ENCODE measurements at regions not wholly inside any gene's neighbourhood (a gene's known extent, or its start where the extent isn't known, plus 50 kb on each side); places are given as distances from the start of the nearest gene placed in this dataset.

DNA sequence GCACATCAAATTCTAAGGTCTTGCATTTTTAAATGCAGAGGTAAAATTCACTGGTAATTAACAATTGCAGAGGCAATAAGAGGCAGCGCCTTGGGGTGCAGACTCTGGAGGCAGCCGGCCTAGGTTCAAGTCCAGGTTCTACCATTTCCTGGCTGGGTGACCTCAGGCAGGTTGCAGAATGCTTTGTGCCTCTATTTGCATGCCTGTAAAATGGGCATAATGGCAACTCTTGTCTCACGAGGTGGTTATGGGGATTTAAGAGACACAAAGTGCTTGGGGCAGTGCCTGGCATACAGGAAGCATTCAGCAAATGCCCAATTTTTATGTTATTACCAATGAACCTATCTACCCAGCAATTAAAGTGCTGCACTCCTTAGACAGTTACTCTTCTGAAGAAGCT lies 180.0 kb upstream of the LHX5 start:
- Histone ChIP-seq H3K9me3 (peaks cover 0 to 33% (median 24%) of the 10 kb centered on the region in 4 donors), H3K27ac (replicated peaks in 1 of 4) (no peak overlapping the region), H3K36me3 (no peaks in the 10 kb centered on the region), H3K4me3 (no peak overlapping the region), H3K27me3 (peaks cover 0 to 64% (median 6%) of the 10 kb centered on the region in 4 donors), H3K4me1 (no peaks in the 10 kb centered on the region)
- no peak for TF ChIP-seq POLR2A (IDR thresholded peaks at IDR 0.05; ENCODE audit: low read depth)
- no peak for TF ChIP-seq POLR2AphosphoS5 (IDR thresholded peaks at IDR 0.05)
- TF ChIP-seq CTCF (IDR thresholded peaks at IDR 0.05): no peak
- TF ChIP-seq EP300 (IDR thresholded peaks at IDR 0.05): no peak
- 85% methylated on average over 3 of the region's 3 CpGs for WGBS
- intact Hi-C loops (cut with DNase I): no loop called here
- DNase-seq (ENCODE audit: extremely low spot score): no peak

GRCh38 chr12:113650476-113650875 lies 178.8 kb upstream of the LHX5 start:
- no peaks in the 10 kb centered on the region for H3K36me3 ChIP-seq
- WGBS: 54% methylated on average over 6 of the region's 6 CpGs
- TF ChIP-seq EP300 (IDR thresholded peaks at IDR 0.05): no peak
- TF ChIP-seq POLR2AphosphoS5 (IDR thresholded peaks at IDR 0.05): no peak
- TF ChIP-seq CTCF (IDR thresholded peaks at IDR 0.05): no peak
- no peak for TF ChIP-seq POLR2A (IDR thresholded peaks at IDR 0.05; ENCODE audit: low read depth)
- no peak overlapping the region for H3K27ac ChIP-seq (replicated peaks in 1 of 4)
- intact Hi-C loops (cut with DNase I): no loop called here
- H3K27me3 ChIP-seq: peaks cover 0 to 74% (median 6%) of the 10 kb centered on the region in 4 donors
- no peak for DNase-seq (ENCODE audit: extremely low spot score)
- no peaks in the 10 kb centered on the region for H3K4me1 ChIP-seq
- peaks cover 0 to 27% (median 16%) of the 10 kb centered on the region in 4 donors for H3K9me3 ChIP-seq
- no peak overlapping the region for H3K4me3 ChIP-seq

- intact Hi-C loops (cut with DNase I): no loop called here
- H3K4me3 ChIP-seq: no peak overlapping the region
- H3K27me3 ChIP-seq: peaks cover 0 to 76% (median 6%) of the 10 kb centered on the region in 4 donors
- H3K9me3 ChIP-seq: peaks cover 0 to 15% (median 7%) of the 10 kb centered on the region in 4 donors
- no peak for DNase-seq (ENCODE audit: extremely low spot score)
- H3K36me3 ChIP-seq: no peaks in the 10 kb centered on the region
- TF ChIP-seq CTCF (IDR thresholded peaks at IDR 0.05): no peak
- TF ChIP-seq POLR2AphosphoS5 (IDR thresholded peaks at IDR 0.05): no peak
- H3K27ac ChIP-seq (replicated peaks in 1 of 4): no peak overlapping the region
- no peaks in the 10 kb centered on the region for H3K4me1 ChIP-seq
- 39% methylated on average over 20 of the region's 20 CpGs for WGBS
These were observed 177.7 kb upstream of the LHX5 start for GRCh38 chr12:113649256-113649830.

GRCh38 chr12:113647048-113647447 lies 175.4 kb upstream of the LHX5 start:
- no peaks in the 10 kb centered on the region for H3K4me1 ChIP-seq
- no peaks in the 10 kb centered on the region for H3K9me3 ChIP-seq
- intact Hi-C loops (cut with DNase I): no loop called here
- H3K36me3 ChIP-seq: no peaks in the 10 kb centered on the region
- no peak for TF ChIP-seq POLR2A (IDR thresholded peaks at IDR 0.05; ENCODE audit: low read depth)
- no peak for TF ChIP-seq CTCF (IDR thresholded peaks at IDR 0.05)
- no peak for TF ChIP-seq EP300 (IDR thresholded peaks at IDR 0.05)
- no peak for TF ChIP-seq POLR2AphosphoS5 (IDR thresholded peaks at IDR 0.05)
- H3K27ac ChIP-seq (replicated peaks in 1 of 4): no peak overlapping the region
- peaks cover 0 to 81% (median 10%) of the 10 kb centered on the region in 4 donors for H3K27me3 ChIP-seq
- WGBS: 72% methylated on average over 4 of the region's 4 CpGs
- DNase-seq (ENCODE audit: extremely low spot score): no peak
- H3K4me3 ChIP-seq: no peak overlapping the region

GRCh38 chr12:113645603-113646002 lies 173.9 kb upstream of the LHX5 start:
- Histone ChIP-seq H3K27me3 (peaks cover 0 to 88% (median 8%) of the 10 kb centered on the region in 4 donors), H3K9me3 (no peaks in the 10 kb centered on the region), H3K4me3 (no peak overlapping the region), H3K36me3 (no peaks in the 10 kb centered on the region), H3K4me1 (no peaks in the 10 kb centered on the region), H3K27ac (replicated peaks in 1 of 4) (no peak overlapping the region)
- TF ChIP-seq POLR2A (IDR thresholded peaks at IDR 0.05; ENCODE audit: low read depth): no peak
- TF ChIP-seq CTCF (IDR thresholded peaks at IDR 0.05): no peak
- no peak for TF ChIP-seq EP300 (IDR thresholded peaks at IDR 0.05)
- no peak for TF ChIP-seq POLR2AphosphoS5 (IDR thresholded peaks at IDR 0.05)
- DNase-seq (ENCODE audit: extremely low spot score): no peak
- WGBS: 43% methylated on average over 9 of the region's 14 CpGs
- intact Hi-C loops (cut with DNase I): no loop called here

Data from esophagus muscularis mucosa (tissue), 4 donors.